Stimulated activated CD4-positive, alpha-beta T cell treated with anti-CD3 and anti-CD28 coated beads, Interleukin-1b, Interleukin-23, amount 100 ng/mL, for 24 hours (primary cell): ENCODE measurements at regions not wholly inside any gene's neighbourhood (a gene's known extent, or its start where the extent isn't known, plus 50 kb on each side); places are given as distances from the start of the nearest gene placed in this dataset.
"Not testable (repeated sequence)": the region's sequence is repeated elsewhere in the genome, so short reads cannot be mapped to it uniquely, and the experiment has no call there.

Experiments used
- DNase-seq, 4 experiments: peaks; one replicate each; pipeline ENCODE4 v3.0.0-alpha.2; 2020; ENCODE audit warnings: low read depth in 4 of 4, low spot score in 1 of 4

DNA sequence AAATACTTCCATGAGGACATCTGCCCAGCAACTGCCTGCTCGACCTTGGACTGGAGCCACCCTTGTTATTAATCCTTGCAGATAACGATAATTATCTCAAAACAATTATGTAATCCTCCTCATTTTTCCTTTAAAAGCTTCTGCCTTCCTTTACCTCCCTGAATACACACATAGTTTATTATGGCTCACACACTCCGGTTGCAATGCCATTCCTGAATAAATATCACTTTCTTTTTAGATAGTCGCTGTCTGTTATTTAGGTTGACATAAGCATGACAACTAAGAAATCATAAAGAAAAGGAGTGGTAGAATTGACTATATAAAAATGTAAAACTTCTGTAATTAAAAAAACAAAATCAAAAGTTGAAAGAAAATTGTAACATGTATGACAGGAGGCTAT is 64.8 kb downstream of the B4GALT7 start:
- not testable (repeated sequence) for DNase-seq

- DNase-seq: not testable (repeated sequence)
These were observed 65.2 kb downstream of the B4GALT7 start for GRCh38 chr5:177665172-177665571.

- not testable (repeated sequence) for DNase-seq
These were observed 66.0 kb downstream of the B4GALT7 start for GRCh38 chr5:177665960-177666359.

DNA sequence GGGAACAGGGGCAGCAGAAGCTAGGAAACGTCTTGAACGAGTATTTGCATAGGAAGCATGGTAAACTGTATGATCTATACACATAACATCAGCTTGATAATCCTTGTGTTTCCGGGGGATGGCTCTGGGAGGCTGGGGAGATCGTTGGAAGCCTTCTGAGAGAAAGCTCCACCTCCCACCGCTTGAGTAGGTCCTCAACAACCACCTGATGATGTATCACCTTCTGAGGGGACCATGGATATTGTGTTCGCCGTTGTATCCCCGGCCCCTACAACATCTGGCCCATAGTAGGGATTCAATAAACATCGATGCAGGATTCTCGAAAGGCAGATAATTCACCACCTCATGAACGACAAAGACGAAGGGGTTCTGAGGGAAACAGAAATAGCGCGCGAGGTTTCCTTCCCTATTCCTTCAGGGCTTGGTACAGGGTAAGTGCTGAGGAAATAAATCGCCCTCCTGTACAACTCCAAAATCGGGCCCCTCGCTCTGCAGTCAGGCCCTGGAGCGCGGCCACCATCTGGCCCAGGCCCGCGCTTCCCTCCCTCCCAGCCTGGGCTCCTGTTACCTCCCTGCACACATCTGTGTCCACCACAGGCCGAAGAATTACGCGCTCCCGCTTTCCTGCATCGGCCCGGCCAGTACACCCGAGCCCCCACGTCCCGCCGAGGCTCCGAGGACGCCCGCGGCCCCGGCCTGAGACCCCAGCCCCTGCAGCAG is 71.3 kb downstream of the B4GALT7 start:
- not testable (repeated sequence) for DNase-seq

GRCh38 chr5:177671755-177672690 is 72.1 kb downstream of the B4GALT7 start:
- DNase-seq: peak; percentile 39 to 69 (median 60)
